Jurkat, Clone E6-1 (cell line): ENCODE measurements at regions not wholly inside any gene's neighbourhood (a gene's known extent, or its start where the extent isn't known, plus 50 kb on each side); places are given as distances from the start of the nearest gene placed in this dataset.

Source experiments
- DNase-seq: peaks from one replicate; pipeline ENCODE4 v3.0.0-alpha.2; 2011; ENCODE audit warnings: low read depth, low spot score
- H3K4me3 ChIP-seq: 2 replicates; pipeline ENCODE4 v1.5.1; 2011; ENCODE audit warnings: mild to moderate bottlenecking, low read length, control low read depth, moderate library complexity

GRCh38 chr5:54644226-54644625 lies 126.7 kb downstream of the SNX18 start:
- no peak for DNase-seq

GRCh38 chr5:54643685-54644106 lies 126.1 kb downstream of the SNX18 start:
- H3K4me3 ChIP-seq: no peak overlapping the region
- DNase-seq: no peak

More at GRCh38 chr5:54644226-54644625, 126.7 kb downstream of the SNX18 start:
- H3K4me3 ChIP-seq: no peak overlapping the region

- no peak overlapping the region for H3K4me3 ChIP-seq
- DNase-seq: no peak
Observed at GRCh38 chr5:54639621-54640020, 122.1 kb downstream of the SNX18 start.

- H3K4me3 ChIP-seq: no peak overlapping the region
Observed at GRCh38 chr5:54638106-54638505, 120.5 kb downstream of the SNX18 start.

GRCh38 chr5:54637654-54638053 lies 120.1 kb downstream of the SNX18 start:
- DNase-seq: no peak
- H3K4me3 ChIP-seq: no peak overlapping the region

More at GRCh38 chr5:54638106-54638505, 120.5 kb downstream of the SNX18 start:
- DNase-seq: peak; percentile 5

GRCh38 chr5:54634089-54634488 lies 116.5 kb downstream of the SNX18 start:
- H3K4me3 ChIP-seq: no peak overlapping the region
- no peak for DNase-seq

GRCh38 chr5:54632131-54632701 lies 114.7 kb downstream of the SNX18 start:
- DNase-seq: no peak
- H3K4me3 ChIP-seq: no peak overlapping the region

- DNase-seq: no peak
Observed at GRCh38 chr5:54630738-54631359, 113.3 kb downstream of the SNX18 start.

GRCh38 chr5:54629115-54629514 lies 111.6 kb downstream of the SNX18 start:
- no peak for DNase-seq
- no peak overlapping the region for H3K4me3 ChIP-seq

More at GRCh38 chr5:54630738-54631359, 113.3 kb downstream of the SNX18 start:
- H3K4me3 ChIP-seq: no peak overlapping the region

- H3K4me3 ChIP-seq: no peak overlapping the region
Observed at GRCh38 chr5:54628050-54628449, 110.5 kb downstream of the SNX18 start.

GRCh38 chr5:54626407-54626806 lies 108.8 kb downstream of the SNX18 start:
- no peak overlapping the region for H3K4me3 ChIP-seq
- DNase-seq: no peak

More at GRCh38 chr5:54628050-54628449, 110.5 kb downstream of the SNX18 start:
- DNase-seq: no peak

GRCh38 chr5:54624805-54625568 lies 107.4 kb downstream of the SNX18 start:
- no peak overlapping the region for H3K4me3 ChIP-seq
- DNase-seq: no peak

GRCh38 chr5:54621709-54622108 lies 104.2 kb downstream of the SNX18 start:
- DNase-seq: no peak

GRCh38 chr5:54621048-54621447 lies 103.5 kb downstream of the SNX18 start:
- no peak for DNase-seq
- H3K4me3 ChIP-seq: no peak overlapping the region

More at GRCh38 chr5:54621709-54622108, 104.2 kb downstream of the SNX18 start:
- H3K4me3 ChIP-seq: no peak overlapping the region

GRCh38 chr5:54620141-54620933 lies 102.8 kb downstream of the SNX18 start:
- no peak overlapping the region for H3K4me3 ChIP-seq
- DNase-seq: no peak

- no peak overlapping the region for H3K4me3 ChIP-seq
- no peak for DNase-seq
Observed at GRCh38 chr5:54619731-54620130, 102.2 kb downstream of the SNX18 start.

GRCh38 chr5:54616518-54617220 lies 99.1 kb downstream of the SNX18 start:
- no peak for DNase-seq
- H3K4me3 ChIP-seq: no peak overlapping the region

- H3K4me3 ChIP-seq: no peak overlapping the region
- no peak for DNase-seq
Observed at GRCh38 chr5:54616031-54616430, 98.5 kb downstream of the SNX18 start.

GRCh38 chr5:54615381-54615780 lies 97.8 kb downstream of the SNX18 start:
- no peak overlapping the region for H3K4me3 ChIP-seq
- no peak for DNase-seq
